Esophagus muscularis mucosa (tissue), 3 donors: ENCODE measurements at regions not wholly inside any gene's neighbourhood (a gene's known extent, or its start where the extent isn't known, plus 50 kb on each side); places are given as distances from the start of the nearest gene placed in this dataset.
"Not testable (repeated sequence)": the region's sequence is repeated elsewhere in the genome, so short reads cannot be mapped to it uniquely, and the experiment has no call there.

ENCODE experiments used
- POLR2A ChIP-seq: fragments of 450-650 bp; IDR thresholded peaks from one replicate; pipeline ENCODE4 v1.6.1; 2017; ENCODE audit warnings: antibody characterized with exemption, moderate library complexity, mild to moderate bottlenecking, low read depth
- TF ChIP-seq, protein P1 (sequence below), 3 experiments: fragments of 200-600 bp in 2 of 3; fragments of 450-650 bp in 1 of 3; sonication (generic) in 2 of 3; IDR thresholded peaks; one replicate each; pipeline ENCODE4 v1.5.1; 2017 to 2019; ENCODE audit warnings: antibody characterized with exemption in 3 of 3, mild to moderate bottlenecking in 2 of 3, moderate library complexity in 1 of 3

DNA sequence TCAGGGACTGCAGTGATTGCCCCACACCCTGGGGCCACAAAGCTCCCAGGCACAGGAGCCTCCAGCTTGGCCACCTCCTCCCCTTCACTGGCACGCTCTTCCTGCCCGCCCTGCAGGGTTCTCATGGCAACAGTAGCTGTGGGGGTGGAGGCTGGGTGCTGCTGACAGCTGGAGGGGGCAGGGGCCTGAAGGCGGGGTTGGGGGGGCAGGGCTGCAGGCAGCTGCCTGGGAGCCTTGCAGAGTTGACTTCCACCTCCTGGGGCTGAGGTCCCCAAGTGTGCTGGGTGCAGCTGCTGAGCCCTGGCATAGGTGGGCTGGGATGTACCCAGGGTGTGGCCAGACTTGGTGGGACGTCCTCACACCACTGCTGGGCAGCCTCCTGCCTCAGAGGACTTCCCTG is 305.2 kb downstream of the CCDC74A start:
- not testable (repeated sequence) for TF ChIP-seq POLR2A
- TF ChIP-seq, protein P1, sequence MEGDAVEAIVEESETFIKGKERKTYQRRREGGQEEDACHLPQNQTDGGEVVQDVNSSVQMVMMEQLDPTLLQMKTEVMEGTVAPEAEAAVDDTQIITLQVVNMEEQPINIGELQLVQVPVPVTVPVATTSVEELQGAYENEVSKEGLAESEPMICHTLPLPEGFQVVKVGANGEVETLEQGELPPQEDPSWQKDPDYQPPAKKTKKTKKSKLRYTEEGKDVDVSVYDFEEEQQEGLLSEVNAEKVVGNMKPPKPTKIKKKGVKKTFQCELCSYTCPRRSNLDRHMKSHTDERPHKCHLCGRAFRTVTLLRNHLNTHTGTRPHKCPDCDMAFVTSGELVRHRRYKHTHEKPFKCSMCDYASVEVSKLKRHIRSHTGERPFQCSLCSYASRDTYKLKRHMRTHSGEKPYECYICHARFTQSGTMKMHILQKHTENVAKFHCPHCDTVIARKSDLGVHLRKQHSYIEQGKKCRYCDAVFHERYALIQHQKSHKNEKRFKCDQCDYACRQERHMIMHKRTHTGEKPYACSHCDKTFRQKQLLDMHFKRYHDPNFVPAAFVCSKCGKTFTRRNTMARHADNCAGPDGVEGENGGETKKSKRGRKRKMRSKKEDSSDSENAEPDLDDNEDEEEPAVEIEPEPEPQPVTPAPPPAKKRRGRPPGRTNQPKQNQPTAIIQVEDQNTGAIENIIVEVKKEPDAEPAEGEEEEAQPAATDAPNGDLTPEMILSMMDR (IDR thresholded peaks at IDR 0.05): not testable (repeated sequence)
